ENCODE measurements at regions not wholly inside any gene's neighbourhood (a gene's known extent, or its start where the extent isn't known, plus 50 kb on each side); places are given as distances from the start of the nearest gene placed in this dataset.
A peak's percentile ranks its signal among the peaks of the same experiment; 100 is the strongest.
"Not testable (repeated sequence)": the region's sequence is repeated elsewhere in the genome, so short reads cannot be mapped to it uniquely, and the experiment has no call there.

GRCh38 chrX:1700757-1701156 is 85.9 kb downstream of the ASMT start:
- peak; percentile 47 to 57; a peak in 3 of 6 replicates for ATAC-seq
- peaks cover 2% of the 10 kb centered on the region; the same call in 1 of the 3 replicates for H3K9me3 ChIP-seq
- FAIRE-seq: no peak
- DNase-seq (ENCODE audit: low read depth in 1 of 2, low spot score in 1 of 2): peak in 1 of 2 experiments; percentile 48
- peaks cover 6% of the 10 kb centered on the region; the same call in 1 of the 3 replicates for H3K4me1 ChIP-seq
- TF ChIP-seq MAX (IDR thresholded peaks at IDR 0.05): no peak
- no peak for TF ChIP-seq RNF2 (IDR thresholded peaks at IDR 0.05; ENCODE audit: borderline replicate concordance, low read depth)
- no peak for TF ChIP-seq MYC (IDR thresholded peaks at IDR 0.05; ENCODE audit: borderline replicate concordance, low read length)
- no peak for TF ChIP-seq ZFP36 (IDR thresholded peaks at IDR 0.05; ENCODE audit: borderline replicate concordance, partially characterized antibody)
- no peak for TF ChIP-seq HDAC2 (IDR thresholded peaks at IDR 0.05)
- no peak for TF ChIP-seq FOSB (CRISPR knock-in tag; IDR thresholded peaks at IDR 0.05)
- no peak for TF ChIP-seq HEYL (CRISPR knock-in tag; IDR thresholded peaks at IDR 0.05)
- ChIA-PET POLR2A (no interaction called here), CTCF (no interaction called here)
- no peak overlapping the region; a peak in 1 of 6 replicates for H3K27ac ChIP-seq
- H3K4me3 ChIP-seq: no peak overlapping the region
- WGBS (ENCODE audit: missing lambda C conversion rate): 24% methylated on average over 10 of the region's 11 CpGs
- peak overlapping the region; percentile 55 for H3K4me2 ChIP-seq

DNA sequence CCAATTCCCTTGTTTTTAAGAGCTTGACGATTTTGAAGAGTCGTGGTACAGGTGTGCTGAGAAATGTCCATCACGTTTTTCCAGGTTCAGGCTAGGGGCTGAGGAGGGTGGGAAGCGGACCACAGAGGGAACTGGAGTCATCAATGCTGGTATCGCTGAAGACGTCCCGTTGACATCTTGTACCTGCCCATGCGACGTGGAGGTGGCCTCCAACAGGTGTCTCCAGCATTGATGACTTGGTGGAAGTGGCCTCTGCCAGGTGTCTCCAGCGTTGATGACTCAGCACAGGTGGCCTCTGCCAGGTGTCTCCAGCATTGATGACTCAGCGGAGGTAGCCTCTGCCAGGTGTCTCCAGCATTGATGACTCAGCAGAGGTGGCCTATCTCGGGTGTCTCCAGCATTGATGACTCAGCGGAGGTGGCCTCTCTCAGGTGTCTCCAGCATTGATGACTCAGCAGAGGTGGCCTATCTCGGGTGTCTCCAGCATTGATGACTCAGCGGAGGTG is 86.6 kb downstream of the ASMT start:
- Histone ChIP-seq H3K27ac (peak overlapping the region in 1 of 2 experiments; percentile 47; a peak in 1 of 6 replicates), H3K4me2 (peak overlapping the region; percentile 55)
- H3K4me1 ChIP-seq; CTCF ChIA-PET; POLR2A ChIA-PET; H3K9me3 ChIP-seq; H3K4me3 ChIP-seq; ATAC-seq; FAIRE-seq; DNase-seq (ENCODE audit: low read depth in 1 of 2, low spot score in 1 of 2): not testable (repeated sequence)
- 72% methylated on average over 12 of the region's 15 CpGs for whole genome bisulfite sequencing (ENCODE audit: missing lambda C conversion rate)

DNA sequence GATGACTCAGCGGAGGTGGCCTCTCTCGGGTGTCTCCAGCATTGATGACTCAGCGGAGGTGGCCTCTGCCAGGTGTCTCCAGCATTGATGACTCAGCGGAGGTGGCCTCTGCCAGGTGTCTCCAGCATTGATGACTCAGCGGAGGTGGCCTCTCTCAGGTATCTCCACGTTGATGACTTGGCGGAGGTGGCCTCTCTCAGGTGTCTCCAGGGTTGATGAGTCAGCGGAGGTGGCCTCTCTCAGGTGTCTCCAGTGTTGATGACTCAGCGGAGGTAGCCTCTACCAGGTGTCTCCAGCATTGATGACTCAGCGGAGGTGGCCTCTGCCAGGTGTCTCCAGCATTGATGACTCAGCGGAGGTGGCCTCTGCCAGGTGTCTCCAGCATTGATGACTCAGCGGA is 87.3 kb downstream of the ASMT start:
- POLR2A ChIA-PET, FAIRE-seq: not testable (repeated sequence)

GRCh38 chrX:1702557-1702956 is 87.7 kb downstream of the ASMT start:
- not testable (repeated sequence) for DNase-seq (ENCODE audit: low read depth in 1 of 2, low spot score in 1 of 2)

More for the DNA sequence above, 87.3 kb downstream of the ASMT start:
- H3K4me3 ChIP-seq; CTCF ChIA-PET; H3K4me2 ChIP-seq; H3K27ac ChIP-seq; ATAC-seq; H3K4me1 ChIP-seq; H3K9me3 ChIP-seq; DNase-seq (ENCODE audit: low read depth in 1 of 2, low spot score in 1 of 2): not testable (repeated sequence)
- 74% methylated on average over 5 of the region's 12 CpGs for WGBS (ENCODE audit: missing lambda C conversion rate)

GRCh38 chrX:1709277-1709676 is 94.4 kb downstream of the ASMT start:
- FAIRE-seq; CTCF ChIA-PET; H3K27ac ChIP-seq; H3K4me2 ChIP-seq; ATAC-seq; DNase-seq (ENCODE audit: low read depth in 1 of 2, low spot score in 1 of 2); H3K9me3 ChIP-seq; H3K4me3 ChIP-seq; H3K4me1 ChIP-seq; POLR2A ChIA-PET: not testable (repeated sequence)
- 82% methylated on average over 24 of the region's 25 CpGs for whole genome bisulfite sequencing (ENCODE audit: missing lambda C conversion rate)

More at GRCh38 chrX:1702557-1702956, 87.7 kb downstream of the ASMT start:
- WGBS (ENCODE audit: missing lambda C conversion rate): 72% methylated on average over 8 of the region's 14 CpGs
- H3K4me3 ChIP-seq, POLR2A ChIA-PET, H3K4me1 ChIP-seq, CTCF ChIA-PET, ATAC-seq, H3K4me2 ChIP-seq, H3K9me3 ChIP-seq, FAIRE-seq: not testable (repeated sequence)
- peak overlapping the region in 1 of 2 experiments; percentile 39; a peak in 1 of 6 replicates for H3K27ac ChIP-seq

GRCh38 chrX:1713296-1713695 is 98.4 kb downstream of the ASMT start:
- no peak overlapping the region for H3K27ac ChIP-seq
- DNase-seq (ENCODE audit: low read depth in 1 of 2, low spot score in 1 of 2) (no peak), ATAC-seq (no peak), FAIRE-seq (no peak)
- H3K4me2 ChIP-seq: no peak overlapping the region
- no peak overlapping the region for H3K4me3 ChIP-seq
- H3K4me1 ChIP-seq: no peaks in the 10 kb centered on the region
- POLR2A ChIA-PET: no interaction called here
- H3K9me3 ChIP-seq: no peaks in the 10 kb centered on the region
- CTCF ChIA-PET: no interaction called here
- TF ChIP-seq, protein P1, sequence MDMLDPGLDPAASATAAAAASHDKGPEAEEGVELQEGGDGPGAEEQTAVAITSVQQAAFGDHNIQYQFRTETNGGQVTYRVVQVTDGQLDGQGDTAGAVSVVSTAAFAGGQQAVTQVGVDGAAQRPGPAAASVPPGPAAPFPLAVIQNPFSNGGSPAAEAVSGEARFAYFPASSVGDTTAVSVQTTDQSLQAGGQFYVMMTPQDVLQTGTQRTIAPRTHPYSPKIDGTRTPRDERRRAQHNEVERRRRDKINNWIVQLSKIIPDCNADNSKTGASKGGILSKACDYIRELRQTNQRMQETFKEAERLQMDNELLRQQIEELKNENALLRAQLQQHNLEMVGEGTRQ (IDR thresholded peaks at IDR 0.05): no peak
- no peak for TF ChIP-seq ZNF302 (CRISPR knock-in tag; IDR thresholded peaks at IDR 0.05)
- no peak for TF ChIP-seq TP53 (CRISPR knock-in tag; IDR thresholded peaks at IDR 0.05)
- TF ChIP-seq SREBF2 (IDR thresholded peaks at IDR 0.05): no peak
- 92% methylated on average over 2 of the region's 2 CpGs for WGBS (ENCODE audit: missing lambda C conversion rate)
